GM19035 (cell line): ENCODE measurements at regions not wholly inside any gene's neighbourhood (a gene's known extent, or its start where the extent isn't known, plus 50 kb on each side); places are given as distances from the start of the nearest gene placed in this dataset.
"Not testable (repeated sequence)": the region's sequence is repeated elsewhere in the genome, so short reads cannot be mapped to it uniquely, and the experiment has no call there.

Experiments
- ATAC-seq: cut with Tn5 transposase; IDR thresholded peaks from one replicate; pipeline ENCODE4 v1.9.1; 2021; ENCODE audit not compliant: unreplicated experiment

DNA sequence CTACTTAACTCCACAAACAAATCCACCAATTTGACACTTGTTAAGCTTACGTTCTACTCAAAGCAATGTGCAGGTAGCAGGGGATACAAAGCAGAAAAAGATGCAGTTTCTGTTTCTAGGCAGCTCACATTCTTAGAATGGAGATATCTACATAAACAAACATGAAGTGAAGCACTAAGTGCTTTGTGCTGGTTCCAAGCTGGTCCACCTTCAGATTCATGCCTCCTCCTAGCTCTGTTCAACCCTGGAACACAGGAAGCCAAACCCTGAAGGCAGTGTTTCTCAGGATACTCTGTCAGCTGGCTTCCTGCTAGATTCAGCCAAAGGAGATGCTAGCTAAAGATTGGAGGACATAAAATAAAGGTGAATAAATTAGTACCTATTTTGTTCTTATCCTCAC, 55.3 kb upstream of the NOL4 start:
- ATAC-seq = no peak

DNA sequence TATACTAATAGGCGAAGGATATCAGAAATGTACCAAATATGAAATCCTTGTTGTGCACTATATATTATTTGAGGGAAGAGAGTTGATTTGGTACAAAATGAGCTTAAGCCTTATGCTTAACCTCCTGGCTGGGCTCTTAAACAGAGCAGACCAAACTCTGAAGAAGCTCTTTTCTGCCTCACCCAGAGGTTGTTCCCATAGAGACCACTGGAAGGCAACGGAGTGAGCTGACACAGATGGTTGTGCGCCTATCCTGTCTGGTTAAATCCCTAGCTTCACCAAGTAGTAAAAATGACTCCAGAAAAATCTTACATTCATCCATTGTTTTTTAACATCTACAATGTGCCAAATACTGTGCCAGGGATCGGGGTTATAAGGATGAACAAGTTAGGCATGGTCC, 55.9 kb upstream of the NOL4 start:
- no peak for ATAC-seq

DNA sequence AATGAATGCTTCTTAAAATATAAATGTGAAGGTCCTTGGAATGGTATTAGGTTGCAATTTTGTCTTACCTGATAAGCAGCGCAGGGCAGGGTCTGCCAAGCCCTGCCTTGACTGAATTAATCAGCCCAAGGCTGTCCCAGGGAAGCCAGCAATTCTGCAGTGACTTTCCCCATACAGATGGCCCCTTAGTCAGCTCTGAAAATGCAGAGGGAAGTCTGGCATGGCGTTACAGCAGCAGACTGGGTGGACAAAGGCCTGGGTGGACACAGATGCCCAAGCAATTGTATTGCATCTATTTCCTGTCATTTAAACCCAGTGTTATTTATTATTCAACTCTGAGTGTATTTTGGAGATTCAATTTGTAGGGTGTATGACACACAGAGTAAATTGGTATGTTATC, 56.6 kb upstream of the NOL4 start:
- ATAC-seq = no peak

DNA sequence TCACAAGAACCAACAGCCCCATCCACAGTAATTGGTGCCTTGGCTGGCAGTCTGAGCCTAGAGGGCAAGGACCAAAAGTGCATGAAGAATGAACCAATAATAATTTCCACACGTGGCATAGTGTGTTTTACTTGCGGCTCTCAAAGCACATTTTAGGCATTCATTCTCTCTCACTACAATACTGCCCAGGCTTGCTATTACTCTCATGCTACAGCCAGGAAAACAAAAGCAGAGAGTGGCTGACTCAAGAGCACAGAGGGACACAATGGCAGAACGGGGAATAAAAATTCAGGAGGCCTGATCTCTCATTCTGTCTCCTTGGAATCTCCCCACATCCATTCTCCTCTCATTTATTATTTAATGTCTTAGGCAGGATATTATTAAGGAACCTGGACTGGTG, 57.0 kb upstream of the NOL4 start:
- no peak for ATAC-seq

DNA sequence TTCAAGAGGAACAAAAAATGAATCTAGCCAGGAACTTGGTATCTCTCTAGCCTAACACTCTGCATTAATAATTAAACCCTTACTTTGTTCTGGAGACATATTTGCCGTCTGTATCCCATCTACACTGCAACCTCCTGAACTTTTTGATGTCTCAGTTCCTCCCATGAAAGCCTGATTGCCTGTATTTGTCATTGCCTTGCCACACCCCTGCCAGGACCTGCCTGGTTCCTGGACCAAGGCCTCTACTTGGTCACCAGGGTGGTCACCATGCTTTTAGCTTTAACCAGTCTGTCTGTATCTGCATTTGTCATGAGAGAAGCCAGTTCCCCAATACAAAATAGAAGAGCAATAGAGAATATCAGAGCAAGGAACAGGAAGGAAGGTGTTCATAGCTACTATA, 58.8 kb upstream of the NOL4 start:
- no peak for ATAC-seq

DNA sequence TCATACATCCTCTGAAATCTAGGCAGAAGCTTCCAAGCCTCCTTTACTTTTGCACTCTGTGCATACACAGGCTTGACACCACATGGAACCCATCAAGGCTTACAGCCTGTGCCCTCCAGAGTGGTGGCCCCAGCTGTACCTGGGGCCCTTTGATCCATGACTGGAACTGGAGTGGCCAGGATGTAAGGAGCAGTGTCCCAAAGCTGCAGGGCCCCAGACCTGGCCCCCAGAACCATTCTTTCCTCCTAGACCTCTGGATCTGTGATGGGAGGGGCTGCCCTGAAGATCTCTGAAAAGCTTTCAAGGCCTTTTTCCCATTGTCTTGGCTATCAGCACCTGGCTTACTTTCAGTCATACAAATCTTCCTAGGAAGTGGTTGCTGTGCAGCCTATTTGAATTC, 63.1 kb upstream of the NOL4 start:
- no peak for ATAC-seq

DNA sequence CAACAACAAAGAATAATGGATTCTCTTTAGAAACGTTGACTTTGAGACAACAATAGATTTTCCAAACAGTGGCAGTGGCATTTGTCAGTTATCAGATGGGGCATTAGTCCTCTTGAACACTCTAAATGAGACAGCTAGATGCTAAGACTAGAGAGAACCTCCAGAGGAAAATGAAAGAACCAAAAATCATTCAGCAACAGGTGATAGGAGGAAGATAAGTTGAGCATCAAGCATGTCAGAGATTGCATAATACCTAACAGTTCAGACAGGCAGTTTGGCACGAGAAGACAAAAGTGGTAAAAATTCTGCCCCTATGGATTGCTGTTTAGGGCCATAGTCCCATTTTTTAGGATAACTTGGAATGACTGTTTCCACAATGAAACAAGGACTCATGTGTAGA, 67.9 kb upstream of the NOL4 start:
- no peak for ATAC-seq

DNA sequence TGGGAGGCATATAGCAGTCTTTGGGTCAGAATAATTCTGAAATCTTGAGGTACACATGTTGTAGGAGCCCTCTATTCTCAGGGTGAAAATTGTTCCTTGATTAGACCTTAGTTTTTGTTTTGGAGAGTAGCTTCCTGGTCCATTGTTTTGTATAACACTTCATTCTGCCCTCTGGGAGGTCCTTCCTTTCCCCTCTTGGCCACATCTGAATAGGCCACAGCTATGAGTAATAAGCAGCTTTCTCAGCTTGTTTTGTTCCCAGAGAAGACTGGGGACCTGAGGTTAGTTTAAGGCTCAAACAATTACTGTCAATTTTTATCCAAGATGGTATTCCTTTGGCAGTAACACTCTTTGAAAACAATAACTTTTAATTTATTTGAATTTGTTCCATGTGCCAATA, 72.6 kb upstream of the NOL4 start:
- ATAC-seq = no peak

DNA sequence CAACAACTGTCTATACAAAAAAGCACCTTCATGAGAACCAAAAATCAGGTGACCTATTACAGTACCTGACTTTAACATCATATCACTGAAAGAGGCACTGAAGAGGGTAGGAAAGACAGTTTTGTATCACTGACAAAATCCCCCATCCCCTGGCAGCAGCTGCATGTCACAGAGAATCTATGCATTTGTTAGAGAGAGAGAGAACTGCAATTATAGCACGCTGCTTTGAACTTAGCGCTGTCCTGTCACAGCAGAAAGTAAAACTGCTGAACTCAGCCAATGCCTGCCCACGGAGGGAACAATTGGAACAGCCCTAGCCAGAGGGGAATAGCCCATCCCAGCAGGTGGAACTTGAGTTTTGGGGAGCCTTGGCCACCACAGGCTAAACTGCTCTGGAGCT, 75.1 kb upstream of the NOL4 start:
- no peak for ATAC-seq

DNA sequence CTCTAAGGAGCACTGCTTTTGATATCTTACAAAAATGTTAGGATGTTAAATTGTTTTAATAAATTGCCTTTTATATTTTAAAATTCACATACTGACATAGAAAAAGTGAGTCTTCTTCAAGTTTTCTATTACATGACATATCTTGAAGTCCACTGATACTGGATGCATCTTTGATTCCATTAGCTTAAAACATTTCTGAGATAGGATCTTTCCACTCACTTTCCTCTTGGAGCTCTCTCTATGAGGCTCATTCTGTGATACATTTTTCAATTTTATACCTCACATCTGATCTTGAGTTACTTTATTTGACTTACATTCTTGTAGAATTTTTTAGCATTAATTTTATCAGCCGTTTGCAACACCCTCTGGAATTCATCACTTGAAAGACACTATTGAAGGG, 86.8 kb upstream of the NOL4 start:
- no peak for ATAC-seq

DNA sequence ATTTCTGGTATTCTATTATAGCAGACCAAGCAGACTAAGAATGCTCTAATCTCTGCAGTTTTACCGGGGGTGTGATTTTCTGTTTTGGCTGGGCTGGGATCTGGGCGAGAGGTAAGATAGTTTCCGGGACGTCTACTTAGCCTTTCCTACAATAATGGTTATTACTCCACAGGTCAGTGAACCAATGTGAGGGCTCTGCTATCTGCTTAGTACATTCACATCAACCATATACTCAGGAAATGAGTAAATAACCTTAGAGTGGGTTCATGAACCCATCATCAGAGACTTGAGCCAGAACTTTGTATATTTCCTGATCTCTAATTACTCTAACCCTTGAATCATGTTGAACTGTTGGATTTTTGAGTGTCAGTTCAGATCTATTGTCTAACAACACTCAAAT, 90.1 kb upstream of the NOL4 start:
- ATAC-seq = no peak

DNA sequence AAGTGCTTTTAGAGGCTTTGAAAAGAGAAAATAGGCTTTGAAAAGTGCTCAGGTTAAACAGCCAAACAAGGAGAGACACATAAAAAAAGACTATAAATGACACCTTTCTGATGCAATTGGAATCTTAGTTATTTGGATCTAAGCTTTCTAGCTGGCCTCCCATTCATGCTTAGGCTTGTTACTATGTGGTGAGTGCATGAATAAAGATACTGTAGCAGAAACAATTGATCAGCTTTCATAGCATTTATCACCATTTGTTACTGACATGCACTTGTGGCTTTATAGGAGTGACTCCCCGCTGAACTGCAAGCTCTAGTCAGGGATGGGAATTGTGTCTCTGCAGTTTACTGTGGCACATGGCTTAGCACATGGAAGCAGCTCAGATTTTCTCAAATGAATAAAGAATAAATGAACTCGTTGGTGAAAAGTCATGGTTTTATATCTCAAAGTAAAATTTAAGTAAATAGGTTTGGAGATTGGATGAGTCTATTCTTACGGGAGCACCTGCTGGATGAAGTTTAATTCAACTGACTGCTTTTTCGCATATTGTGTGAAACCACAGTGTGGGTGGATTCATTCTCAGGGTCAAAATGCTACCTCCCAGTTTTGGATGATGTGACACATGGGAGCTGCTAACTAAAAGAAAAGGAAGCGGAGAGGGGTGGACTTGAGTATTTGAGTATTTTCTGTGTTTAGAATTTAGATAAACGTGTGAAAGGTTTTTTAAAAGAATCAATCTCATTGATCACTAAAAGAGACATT, 91.1 kb upstream of the NOL4 start:
- no peak for ATAC-seq

DNA sequence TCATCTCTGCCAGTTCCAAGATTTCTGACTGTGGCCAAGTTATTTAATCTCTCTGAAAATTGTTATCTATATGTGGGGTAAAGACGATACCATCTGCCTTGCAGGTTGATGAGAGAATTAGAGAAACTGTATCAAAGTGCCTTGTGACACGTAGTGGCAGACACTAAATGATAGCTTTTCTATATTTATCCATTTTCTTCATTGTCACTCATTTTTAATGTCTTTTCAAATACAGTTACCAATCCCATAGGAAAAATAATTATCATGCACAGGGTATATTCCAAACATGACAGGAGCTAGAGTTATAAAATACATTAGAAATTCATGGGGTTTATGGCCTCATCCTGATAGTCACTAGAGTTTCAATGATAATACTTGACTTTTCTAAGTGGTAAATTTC, 95.6 kb upstream of the NOL4 start:
- no peak for ATAC-seq

DNA sequence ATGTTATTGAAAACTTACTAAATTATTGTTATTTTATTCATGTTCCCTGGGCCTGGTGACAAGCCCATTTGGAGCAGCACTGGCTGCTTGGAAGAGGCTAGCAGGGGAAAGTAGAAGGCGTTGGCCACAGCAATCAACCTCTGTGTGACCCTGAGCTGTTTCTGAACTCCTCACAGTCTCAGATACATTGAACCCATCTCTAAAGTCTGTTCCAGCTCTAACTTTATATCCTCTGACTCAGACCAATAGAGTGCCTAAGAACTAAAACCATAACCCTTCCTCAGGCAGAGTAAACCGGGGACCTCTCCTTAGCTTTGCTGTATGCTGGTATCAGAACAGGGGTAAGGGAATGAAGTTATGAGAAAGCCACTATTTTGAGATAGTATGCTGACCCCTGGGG, 96.4 kb upstream of the NOL4 start:
- peak; percentile 64 for ATAC-seq

DNA sequence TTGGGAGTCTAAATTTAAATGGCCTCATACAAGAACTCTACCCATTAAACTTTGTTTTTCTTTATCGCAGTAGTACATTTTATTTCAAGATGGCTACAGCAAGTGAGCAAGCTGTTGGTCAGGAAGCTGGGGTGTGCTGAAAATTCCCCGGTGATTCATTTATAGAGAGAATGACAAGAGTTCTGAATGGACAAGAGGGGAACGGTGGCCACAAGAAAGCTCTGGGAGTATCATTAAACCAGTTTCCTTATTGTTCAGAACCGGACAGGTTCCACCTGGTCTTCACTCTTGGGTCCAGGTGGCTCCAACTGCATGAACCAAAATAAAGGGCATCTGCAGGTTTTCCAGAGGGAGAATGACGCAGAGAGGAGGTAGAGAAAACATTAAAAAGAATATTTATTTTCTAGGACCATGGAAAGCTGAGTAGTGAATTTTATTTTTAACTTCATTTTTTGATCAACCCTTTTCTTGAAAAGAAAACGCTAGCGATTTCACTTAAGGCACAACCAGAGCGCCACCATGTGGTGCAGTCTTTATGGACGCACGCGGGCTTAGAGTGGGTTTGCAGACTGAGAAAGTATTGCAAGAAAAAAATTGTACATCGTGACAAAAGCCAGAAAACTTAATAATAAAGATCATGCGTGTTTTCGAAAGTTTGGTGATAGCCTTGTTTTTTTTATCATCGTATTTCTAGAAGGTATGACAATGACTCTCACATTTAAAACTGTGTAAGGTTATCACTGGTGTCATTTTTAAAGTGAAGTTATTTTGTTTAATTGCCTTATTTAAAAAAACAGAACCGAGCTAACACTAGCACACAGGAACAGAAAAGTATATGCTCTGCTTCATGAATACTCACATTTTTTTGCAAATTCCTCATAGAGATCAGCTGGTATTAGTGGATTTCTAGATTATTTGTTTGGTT, 97.9 kb upstream of the NOL4 start:
- peak; percentile 58 for ATAC-seq

DNA sequence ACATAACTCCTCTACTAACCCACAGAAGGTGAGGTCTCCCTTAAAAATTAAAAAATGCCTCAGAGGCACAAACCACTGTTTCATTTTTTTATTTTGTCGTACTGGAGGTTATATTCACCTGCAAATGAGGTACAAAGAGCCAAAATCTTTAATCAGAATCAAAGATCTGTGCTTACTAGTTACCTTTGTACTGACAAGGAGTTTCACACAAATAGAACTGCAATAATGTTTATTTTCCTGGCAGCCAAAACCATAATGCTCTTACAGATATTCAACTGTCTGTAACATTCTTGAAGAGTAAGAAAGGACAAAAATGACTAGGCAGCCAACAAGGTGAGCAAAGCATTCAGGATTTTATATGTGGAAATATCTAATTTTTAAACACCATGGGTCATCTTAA, 105.1 kb upstream of the NOL4 start:
- no peak for ATAC-seq

DNA sequence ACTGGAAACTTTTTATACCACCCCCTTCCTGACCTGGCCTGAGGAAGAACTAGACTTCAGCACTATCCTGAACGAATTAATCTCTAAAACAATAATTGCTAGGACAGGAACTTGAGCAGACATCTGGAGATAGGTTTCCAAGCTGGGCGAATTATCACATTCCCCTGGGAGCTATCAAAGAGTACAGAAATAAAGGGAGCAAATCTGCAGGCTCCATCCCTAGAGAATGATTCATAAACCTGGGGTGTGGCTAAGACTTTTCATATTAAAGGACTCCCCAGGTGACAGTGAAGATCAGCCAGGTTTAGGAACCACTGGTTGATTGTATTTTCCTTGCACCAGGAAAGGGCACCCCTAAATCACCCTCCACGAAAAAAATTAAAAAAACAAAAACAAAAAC, 105.6 kb upstream of the NOL4 start:
- no peak for ATAC-seq

DNA sequence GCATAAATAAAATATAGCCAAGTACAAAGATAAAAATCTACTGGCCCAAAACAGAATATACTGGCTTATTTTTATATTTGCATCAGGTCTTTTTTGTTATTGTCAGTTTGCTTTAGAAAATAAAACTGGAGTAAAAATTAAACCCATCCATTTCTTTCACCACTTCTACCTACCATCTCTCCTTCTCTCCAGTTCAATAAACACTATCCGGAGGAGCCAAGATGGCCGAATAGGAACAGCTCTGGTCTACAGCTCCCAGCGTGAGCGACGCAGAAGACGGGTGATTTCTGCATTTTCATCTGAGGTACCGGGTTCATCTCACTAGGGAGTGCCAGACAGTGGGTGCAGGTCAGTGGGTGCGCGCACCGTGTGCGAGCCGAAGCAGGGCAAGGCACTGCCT, 106.2 kb upstream of the NOL4 start:
- ATAC-seq = not testable (repeated sequence)

DNA sequence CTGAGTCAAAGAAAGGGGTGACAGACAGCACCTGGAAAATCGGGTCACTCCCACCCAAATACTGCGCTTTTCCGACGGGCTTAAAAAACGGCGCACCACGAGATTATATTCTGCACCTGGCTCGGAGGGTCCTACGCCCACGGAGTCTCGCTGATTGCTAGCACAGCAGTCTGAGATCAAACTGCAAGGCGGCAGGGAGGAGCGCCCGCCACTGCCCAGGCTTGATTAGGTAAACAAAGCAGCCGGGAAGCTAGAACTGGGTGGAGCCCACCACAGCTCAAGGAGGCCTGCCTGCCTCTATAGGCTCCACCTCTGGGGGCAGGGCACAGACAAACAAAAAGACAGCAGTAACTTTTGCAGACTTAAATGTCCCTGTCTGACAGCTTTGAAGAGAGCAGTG, 106.6 kb upstream of the NOL4 start:
- ATAC-seq = not testable (repeated sequence)

DNA sequence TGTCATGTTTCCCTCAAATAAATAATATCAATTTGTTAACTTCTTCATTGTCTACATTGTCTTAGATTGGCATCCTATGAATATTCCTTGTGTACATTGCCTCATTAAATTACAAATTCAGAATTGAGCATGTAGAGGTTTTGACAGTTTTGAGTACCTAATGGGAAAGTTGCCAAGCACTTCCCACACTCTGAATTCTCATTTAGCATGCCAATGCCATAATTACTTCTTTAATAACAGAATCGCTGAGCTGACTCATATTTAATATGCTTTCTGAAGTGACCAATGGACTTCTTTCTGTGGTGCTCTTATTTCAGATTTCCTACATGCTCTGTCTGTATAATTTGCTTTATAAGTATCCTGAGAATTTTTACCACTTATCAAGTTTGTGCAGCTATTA, 114.4 kb upstream of the NOL4 start:
- ATAC-seq = no peak

DNA sequence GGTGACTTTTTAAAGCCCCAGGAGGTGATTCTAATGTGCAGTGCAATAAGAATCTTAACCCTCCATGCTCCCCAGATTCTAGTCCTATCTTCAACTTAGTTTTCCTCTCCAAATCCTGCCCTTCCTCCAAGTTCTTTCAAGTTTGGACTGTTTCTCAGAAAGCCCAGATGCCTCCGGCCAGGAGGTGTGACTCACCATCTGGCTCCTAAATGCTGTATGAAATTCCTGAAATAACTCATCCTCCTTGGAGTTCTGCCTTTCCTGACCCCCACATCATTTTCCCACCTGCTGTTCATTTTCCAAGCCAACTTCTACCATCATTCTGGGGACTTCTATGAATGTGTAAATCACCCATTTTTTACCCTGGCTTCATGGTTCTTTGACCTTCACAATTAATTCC, 118.2 kb upstream of the NOL4 start:
- no peak for ATAC-seq

DNA sequence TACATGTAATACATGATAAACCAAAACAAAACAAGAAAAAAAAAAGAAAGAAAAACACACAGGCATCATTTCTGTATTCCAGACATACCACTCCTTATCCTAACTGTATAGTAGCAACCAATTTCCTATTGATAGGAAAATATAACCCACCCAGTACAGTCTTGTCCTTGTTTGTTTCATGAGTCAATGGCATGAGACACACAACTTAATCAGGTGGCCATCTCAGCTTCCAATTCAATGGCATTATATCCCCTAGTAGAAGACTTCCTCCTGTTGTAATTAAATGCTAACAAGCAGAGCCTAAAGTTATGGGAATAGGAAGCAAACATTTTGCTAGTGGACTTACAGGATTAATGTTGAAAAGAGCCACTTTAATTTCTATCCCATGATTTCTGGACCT, 121.0 kb upstream of the NOL4 start:
- ATAC-seq = no peak
